ENCODE measurements at regions not wholly inside any gene's neighbourhood (a gene's known extent, or its start where the extent isn't known, plus 50 kb on each side); places are given as distances from the start of the nearest gene placed in this dataset.
"Not testable (repeated sequence)": the region's sequence is repeated elsewhere in the genome, so short reads cannot be mapped to it uniquely, and the experiment has no call there.

DNA sequence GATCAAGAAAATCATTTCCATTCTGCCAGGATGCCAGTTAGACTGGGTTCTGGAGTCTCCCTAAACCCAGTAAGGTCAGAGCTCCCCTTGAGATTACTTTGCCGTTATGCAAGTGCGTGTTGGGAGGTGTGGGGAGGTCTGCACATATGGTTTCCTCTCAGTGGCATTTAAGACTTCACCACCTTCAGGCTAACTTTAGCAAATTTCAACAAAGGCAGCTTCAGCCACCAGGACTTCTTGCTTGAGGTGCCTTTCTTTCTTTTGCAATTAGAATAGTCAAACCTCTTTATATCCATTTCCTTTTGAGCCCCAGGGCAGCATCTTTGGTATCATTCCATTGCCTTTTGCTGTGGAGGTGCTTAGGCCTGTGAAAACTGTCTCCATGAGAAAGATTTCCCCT is 117.2 kb upstream of the CCND2 start:
- no peak for DNase-seq (ENCODE audit: low read depth)

DNA sequence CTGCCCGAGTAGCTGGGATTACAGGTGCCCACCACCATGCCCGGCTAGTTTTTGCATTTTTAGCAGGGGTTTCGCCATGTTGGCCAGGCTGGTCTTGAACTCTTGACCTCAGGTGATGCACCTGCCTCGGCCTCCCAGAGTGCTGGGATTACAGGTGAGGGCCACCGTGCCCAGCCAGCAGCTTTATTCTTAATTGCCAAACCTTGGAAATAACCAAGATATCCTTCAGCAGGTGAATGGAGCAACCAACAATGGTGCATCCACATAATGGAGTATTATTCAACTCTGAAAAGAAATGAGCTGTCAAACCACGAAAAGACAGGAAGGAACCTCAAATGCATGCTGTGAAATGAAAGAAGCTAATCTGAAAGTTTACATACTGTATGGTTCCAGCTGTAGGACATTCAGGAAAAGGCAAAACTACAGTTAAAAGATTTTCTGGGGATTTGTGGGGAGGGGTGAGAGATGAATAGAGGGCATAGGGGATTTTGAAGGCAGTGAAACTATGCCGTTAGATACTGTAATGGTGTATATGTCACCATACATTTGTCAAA is 118.8 kb upstream of the CCND2 start:
- DNase-seq (ENCODE audit: low read depth): no peak

DNA sequence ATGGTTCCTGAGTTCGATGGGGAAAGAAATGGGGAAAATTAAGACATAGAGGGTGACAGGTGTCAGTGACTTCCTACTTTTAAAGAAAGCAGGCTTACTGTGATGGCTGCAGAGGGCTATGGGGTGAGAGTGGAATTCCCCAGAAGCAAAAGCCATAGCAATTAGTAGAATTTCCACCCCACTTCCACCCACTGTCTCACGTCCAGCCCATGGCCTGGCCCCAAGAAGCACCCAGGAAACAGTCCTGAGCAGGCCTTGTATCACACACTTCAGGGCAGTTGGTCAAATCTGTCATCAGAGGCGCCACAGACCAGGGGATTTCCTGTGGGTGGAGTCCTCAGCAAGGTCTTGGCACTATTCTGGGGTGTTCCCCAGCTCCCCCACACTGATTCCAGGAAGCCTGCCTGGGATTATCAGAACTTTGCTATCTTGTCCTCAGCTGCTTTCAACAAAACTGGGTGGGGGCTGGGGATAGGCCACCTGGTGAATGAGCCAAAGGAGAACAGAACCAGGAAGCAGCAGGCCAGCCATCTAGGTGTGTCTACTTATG is 120.1 kb upstream of the CCND2 start:
- DNase-seq (ENCODE audit: low read depth): no peak

DNA sequence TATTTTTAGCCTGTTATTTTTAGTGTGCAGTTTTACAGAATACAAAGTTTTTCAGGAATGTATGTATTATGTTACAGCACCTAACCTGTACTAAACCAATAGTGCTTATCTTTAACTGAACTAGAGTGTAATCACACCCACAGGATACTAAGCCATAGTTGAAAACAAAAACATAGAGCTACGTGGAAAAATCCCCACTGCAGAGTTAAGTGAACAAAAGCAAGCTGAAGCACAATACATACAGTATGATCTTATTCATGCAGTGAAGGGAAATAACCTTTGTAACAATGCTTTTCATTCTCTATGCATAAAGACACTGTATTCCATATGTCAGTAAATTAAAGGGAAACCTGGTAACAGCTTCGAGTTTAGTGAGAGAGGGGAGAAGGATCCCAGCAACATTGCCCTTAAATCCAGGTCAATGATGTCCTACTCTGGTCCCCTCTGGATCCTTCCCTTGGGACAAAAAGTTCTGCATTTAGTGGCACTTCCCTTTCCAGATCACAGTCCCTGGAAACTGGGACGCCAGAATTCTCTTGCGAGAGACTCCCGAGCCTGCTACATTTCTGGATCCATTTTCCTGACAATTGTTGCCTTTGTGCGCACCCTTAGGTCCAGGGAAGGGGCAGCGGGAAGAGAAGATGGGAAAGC is 121.3 kb upstream of the CCND2 start:
- no peak for DNase-seq (ENCODE audit: low read depth)

DNA sequence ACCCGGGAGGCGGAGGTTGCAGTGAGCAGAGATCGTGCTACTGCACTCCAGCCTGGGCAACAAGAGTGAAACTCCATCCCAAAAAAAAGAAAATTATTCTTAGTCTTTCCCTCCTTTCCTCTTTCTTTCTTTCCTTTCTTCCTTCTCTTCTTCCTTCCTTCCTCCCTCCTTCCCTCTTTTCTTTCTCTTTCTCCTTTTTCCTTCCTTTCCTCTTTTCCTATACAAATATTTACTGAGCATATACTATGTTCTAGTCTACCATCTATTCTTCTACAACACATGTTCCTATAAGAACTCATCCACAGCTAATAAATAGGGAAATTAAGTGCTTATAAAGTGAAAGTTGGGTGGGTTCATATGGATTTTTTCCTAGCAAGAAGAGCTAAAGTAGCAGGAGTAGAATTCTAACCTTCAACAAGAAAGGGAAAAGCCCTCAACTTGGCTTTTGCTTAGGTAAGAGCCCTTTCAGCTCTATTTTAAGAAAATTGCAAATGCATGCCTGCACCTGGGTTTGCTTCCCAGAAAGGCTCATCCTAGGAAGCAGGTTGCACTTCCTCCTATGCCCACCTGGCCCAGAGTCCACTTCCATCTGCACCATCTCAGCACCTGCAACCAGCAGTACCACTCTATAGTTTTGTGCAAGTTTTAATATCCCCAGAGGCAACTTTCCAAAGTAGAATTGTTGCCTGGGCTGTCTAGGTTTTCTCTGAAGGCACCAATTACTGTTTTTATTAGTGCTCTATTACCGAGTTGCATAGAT is 122.0 kb upstream of the CCND2 start:
- DNase-seq (ENCODE audit: low read depth): no peak

DNA sequence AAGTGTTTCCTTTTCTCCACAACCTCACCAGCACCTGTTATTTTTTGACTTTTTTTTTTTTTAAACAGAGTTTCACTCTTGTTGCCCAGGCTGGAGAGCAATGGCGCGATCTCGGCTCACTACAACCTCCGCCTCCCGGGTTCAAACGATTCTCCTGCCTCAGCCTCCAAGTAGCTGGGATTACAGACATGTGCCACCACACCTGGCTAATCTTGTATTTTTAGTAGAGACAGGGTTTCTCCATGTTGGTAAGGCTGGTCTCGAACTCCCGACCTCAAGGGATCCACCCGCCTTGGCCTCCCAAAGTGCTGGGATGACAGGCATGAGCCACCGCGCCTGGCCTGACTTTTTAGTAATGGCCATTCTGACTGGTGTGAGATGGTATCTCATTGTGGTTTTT is 123.2 kb upstream of the CCND2 start:
- DNase-seq (ENCODE audit: low read depth): not testable (repeated sequence)

DNA sequence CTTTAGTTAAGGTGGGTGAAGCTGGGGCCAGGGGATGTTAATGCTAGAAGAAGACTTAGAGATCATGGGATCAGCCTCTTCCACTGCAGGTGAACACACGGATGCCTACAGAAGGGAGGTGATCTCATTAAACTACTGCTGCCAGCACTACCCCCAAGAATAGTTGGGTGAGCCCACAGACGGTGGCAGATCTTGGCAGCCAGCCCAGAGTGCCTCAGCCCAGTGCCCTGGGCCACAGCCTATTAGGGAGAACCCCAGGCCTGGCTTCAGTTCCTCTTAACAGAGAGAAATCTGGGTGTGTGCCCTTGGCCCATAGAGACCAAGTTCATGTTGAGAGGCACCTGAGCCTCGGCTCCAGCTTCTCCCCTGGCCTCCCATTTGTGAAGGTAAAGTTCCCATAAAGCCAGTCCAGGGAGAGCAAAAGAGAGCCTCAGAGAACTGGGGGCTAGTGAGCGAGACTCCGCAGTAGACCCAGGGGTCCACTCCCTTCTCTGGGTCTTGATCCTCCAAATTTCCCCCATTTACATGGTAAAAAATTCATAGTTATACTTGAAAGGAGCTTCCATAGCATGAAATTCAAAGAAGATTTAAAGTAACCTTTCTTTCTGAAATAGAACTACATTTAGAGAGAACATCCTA is 125.0 kb upstream of the CCND2 start:
- no peak for DNase-seq (ENCODE audit: low read depth)

DNA sequence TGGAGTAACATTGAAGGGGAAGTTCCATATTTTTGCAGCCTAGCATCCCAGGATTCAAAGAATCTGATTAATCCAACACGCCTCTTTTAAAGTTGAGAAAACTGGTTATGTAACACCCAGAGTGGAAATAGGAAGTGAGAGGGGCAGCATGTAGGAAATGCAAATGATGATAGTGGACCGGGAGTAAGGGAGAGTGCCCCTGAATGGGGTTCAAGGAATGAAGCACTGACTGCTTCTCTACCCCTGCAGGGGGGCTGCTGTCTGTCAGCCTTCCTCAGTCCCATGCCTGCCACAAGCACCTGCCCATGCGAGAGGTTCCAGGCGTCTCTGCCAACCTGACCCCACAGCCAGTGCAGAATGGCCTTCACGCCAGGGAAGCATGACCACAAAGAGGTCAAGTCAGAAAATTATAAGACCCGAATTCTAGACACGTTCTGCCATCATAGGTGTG is 126.5 kb upstream of the CCND2 start:
- no peak for DNase-seq (ENCODE audit: low read depth)

DNA sequence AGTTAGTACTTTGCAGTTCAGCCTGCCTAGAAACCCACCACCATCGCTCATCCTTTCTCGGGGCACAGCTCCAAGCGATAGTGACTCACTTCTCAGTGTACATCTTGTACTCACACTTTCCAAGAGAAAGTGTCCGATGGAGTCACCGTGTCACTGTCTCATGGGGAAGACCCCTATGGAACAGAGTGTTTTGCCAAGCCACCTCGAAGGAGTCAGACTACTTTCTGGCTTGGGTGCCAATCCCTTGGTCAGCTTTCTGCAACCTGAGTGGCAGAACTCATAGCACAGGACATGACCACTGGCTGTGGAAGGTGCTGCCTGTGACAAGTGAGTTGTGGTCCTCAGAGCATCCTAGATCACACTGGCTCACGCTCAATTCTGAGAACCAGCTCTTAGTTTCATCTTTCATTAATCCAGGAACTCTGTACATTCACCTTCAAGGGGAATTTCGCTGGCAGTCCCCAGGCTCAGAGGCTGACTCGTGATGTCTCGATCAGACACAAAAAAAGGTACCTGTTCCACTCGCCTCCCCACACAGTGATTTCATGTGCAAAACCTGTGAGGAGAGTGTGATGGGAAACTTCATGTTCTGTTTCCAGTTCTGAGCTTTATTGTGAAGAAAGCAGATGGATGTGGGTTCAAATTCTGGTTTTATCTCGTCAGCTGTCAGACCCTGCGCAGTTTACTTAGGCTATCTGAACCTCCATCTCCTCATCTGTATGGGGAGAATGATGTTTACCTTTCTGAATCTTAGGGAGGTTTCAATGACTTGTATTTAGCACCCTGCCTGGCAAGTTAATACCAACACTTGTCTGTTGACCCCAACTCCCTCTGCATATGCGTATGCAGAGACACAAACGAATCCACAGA is 127.3 kb upstream of the CCND2 start:
- no peak for DNase-seq (ENCODE audit: low read depth)

DNA sequence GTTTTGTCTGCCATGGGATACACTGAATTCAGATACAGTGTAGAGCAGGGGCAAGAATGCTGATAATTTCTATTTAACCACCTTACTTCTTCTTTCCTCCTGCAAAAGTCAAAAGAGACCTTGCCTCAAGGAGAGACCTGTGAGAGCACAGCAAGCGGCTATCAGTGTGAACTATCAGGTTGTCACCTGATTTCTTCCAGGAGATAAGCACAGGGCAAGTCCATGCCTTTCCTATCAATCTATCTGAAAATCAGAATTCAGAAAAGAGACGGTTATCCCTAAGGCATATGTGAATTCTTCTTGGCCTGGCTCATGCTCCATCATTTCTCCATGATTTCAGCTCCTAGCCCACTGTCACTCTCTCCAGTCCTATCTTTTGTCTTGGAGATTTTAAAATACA is 128.9 kb upstream of the CCND2 start:
- DNase-seq (ENCODE audit: low read depth): no peak

DNA sequence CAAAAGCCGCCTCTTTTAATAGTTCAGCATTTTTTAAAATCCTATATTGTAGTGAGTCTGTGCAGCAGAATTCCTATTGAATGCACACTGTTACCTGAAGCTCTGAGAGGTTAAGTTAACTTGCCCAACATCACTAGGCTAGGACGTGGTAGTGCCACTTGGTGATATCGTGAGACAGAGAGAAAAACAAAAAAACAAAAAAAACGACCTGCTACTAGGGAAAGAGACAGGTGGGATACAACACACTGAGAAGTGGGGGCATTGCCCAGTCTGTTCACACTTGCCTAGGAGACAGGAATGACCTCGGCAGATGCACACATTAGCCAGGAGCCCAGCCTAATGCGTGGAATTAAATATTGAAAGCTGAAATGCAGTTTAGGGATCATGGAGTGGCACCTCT is 129.7 kb upstream of the CCND2 start:
- DNase-seq (ENCODE audit: low read depth): no peak

DNA sequence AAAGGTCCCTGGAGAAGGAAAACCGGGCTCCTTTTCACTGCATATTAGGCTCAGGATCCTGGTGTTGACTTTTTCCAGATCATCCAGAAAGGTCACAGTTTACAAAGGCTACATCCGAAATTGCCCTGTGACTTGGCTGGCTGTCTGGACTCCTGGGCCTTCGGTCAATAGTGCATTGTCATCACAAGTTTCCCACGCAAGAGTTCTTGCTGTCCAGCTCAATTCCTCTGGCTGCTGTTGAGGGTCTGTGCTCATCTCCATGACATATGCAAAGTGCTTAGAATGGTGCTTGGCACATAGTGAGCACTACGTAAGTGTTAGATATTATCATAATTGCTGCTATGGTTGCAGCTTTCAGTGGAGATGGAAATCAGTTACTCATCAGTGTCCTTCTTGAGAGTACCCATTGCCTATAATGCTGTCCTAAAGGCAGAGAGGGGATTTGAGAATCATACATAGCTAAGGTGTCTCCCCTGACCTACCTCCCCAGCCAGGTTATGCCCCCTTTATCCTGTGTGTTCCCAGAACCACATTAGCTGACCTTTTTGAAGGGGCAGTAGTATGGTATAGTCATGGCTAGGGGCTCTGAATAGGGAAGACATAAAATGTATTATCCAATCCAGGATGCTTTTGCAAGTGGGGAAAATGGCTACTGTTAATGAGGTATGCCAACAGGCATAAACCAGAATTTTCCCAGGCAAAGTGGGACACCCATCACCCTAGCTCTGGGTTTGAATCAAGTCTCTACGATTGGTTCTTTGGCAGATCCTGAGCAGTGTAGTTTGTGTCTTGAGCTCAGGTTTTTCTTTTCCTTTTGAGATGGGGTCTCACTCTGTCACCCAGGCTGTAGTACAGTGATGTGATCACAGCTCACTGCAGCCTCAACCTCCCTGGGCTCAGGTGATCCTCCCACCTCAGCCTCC is 132.0 kb upstream of the CCND2 start:
- no peak for DNase-seq (ENCODE audit: low read depth)

DNA sequence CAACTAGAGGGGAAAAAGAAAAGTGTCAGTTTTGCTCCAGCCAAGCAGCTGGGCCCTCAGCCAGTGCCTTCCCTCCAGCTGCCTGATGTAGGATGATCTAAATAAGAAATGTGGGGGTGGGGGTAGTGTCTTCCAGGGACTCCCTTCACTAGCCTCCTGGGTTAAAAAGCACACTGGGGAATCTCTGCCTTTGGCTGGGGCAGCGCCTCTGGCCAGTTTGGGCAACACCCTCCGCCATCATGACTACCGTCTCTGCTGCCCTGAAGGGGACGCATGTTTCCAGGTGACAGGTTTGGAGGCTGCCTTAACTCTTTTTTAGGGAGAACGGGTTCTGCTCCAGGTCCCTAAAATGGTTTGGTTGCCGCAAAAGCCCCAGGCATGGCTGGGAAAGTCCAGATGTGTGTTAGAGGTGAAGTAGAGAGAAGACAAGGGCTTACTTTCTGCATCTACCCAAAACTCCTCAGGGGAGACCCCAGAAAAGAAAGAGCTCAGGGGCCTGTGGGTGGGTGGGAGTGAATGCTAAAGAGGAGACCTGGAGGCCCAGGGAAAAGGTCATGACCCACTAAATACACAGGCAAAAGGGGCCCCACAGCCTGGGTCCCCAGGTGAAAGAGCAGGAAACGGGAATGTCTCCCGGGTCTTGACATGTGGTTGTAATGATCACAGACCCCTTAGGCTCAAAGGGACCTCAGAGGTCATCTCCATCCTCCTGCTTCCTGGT is 132.8 kb upstream of the CCND2 start:
- DNase-seq (ENCODE audit: low read depth): no peak

DNA sequence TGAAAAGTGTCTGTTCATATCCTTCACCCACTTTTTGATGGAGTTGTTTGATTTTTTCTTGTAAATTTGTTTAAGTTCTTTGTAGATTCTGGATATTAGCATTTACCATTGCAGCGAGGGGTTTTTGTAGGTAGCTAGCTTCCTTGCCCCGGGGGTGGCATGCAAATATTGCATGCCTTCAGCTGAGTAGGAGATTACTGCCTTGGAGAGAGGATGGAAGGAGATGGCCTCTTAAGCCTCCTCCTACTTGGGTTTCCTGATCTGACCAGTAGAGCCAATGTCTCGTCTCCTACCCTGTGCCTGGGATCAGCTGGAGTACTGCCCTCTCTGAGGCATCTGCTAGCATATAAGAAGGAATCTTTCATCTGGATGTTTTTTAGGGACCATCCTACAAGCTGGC is 134.4 kb upstream of the CCND2 start:
- DNase-seq (ENCODE audit: low read depth): no peak

DNA sequence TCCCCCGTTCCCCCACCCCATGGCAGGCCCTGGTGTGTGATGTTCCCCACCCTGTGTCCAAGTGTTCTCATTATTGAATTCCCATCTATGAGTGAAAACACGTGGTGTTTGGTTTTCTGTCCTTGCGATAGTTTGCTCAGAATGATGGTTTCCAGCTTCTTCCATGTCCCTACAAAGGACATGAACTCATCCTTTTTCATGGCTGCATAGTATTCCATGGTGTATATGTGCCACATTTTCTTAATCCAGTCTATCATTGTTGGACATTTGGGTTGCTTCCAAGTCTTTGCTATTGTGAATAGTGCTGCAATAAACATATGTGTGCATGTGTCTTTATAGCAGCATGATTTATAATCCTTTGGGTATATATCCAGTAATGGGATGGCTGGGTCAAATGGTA is 135.0 kb upstream of the CCND2 start:
- DNase-seq (ENCODE audit: low read depth): not testable (repeated sequence)

DNA sequence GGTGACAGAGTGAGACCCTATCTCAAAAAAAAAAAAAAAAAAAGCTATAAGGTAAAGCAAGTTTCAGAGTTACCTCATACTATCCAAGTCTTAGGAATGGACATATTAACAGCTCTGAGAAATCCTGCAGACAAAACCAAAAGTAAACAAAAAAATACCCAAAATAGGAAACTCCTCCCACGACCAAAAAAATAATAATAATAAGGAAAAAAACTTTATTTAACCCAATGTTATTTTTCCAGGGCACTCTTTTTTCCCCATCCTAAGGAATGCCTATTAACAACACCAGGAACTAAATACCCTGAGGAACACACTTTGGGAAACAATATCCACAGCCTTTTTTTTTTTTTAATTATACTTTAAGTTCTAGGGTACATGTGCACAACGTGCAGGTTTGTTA is 135.5 kb upstream of the CCND2 start:
- no peak for DNase-seq (ENCODE audit: low read depth)

DNA sequence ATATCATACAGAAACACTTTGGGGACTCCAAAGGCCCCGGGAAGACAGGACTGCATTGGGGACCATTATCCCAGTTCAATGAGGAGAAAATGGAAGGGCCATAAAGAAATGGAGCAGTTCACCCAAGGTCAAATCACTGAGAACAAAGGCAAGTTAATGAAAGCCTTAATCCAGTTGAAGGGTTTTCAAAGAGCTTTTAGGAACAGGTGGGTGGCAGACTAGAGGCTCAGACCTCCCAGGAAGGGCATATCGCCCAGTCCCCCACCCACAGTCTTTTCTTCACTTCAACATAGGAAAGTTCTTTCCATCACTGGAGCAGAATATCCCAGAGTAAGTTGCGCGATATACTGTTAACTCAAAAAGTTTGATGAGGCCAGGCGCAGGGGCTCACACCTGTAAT is 136.1 kb upstream of the CCND2 start:
- no peak for DNase-seq (ENCODE audit: low read depth)

DNA sequence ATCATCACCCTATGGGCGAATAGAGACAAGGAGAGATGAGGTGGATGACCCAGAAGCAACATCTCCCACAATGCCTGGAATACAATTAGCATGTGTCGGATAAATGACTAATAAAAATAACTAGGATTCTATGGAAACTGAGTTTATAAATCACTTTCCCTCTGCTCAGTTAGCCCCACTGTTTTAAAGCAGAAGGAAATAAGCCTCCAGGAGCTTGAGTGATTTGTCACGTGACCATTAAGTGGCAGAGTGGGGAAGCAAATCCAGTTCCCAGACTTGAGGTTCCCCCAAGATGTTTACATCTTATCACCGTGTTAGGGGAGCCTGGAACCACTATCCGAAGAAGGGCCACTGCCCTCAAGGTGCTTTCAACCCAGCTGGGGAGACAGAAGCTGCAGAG is 136.5 kb upstream of the CCND2 start:
- no peak for DNase-seq (ENCODE audit: low read depth)

DNA sequence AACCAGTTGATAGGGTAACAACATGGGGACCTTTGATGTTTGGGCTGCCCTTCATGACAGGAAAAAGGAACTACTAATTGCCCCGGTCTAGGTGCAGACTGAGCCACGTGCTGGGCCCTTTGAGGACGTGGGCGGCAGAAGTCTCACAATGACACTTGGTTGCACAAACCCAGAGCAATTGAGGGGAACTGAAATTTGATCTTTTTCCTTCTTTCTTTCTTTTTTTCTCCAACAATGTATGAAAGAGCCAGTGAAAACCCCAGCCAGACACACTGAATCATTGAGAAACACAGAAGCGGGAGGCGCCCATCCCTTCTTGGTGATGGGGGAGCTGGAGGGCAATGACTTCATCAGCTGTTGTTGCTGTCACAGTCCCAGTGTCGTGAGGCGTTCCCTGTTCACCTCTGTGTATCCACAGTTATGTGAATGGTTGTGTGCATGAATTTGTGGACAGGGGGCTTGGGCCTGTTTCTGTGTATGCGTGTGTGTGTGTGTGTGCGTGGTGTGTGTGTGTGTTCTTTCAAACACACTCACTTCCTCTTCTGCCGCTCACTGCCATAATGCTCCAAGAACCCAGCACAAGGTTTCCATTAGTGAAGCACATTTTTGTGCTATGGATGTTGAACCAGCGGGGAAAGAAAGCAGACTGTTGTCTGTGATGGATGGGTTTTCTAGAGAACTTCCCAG is 137.5 kb upstream of the CCND2 start:
- DNase-seq (ENCODE audit: low read depth): no peak

Data from stimulated activated CD8-positive, alpha-beta memory T cell treated with anti-CD3 and anti-CD28 coated beads, Interleukin-15, amount 100 ng/mL, for 24 hours (primary cell).